PC-3 (cell line): ENCODE measurements at regions not wholly inside any gene's neighbourhood (a gene's known extent, or its start where the extent isn't known, plus 50 kb on each side); places are given as distances from the start of the nearest gene placed in this dataset.

ENCODE experiments used
- CTCF ChIP-seq: fragments of 300-600 bp; sonication (generic); conservative IDR thresholded peaks from 2 replicates; pipeline ENCODE4 v1.5.1; 2017; ENCODE audit warnings: antibody characterized with exemption, low read depth, mild to moderate bottlenecking, low read length
- EZH2 ChIP-seq: fragments of 300-600 bp; sonication (generic); IDR thresholded peaks from one replicate; pipeline ENCODE4 v1.6.1; 2017; ENCODE audit warnings: antibody characterized with exemption, mild to moderate bottlenecking, low read length; ENCODE audit not compliant: unreplicated experiment
- EZH2phosphoT487 ChIP-seq: fragments of 300-600 bp; sonication (generic); IDR thresholded peaks from 2 replicates; pipeline ENCODE4 v1.6.1; 2018; ENCODE audit warnings: mild to moderate bottlenecking, antibody characterized with exemption, low read length, borderline replicate concordance

GRCh38 chr3:102614021-102614569 lies 179.3 kb downstream of the ZPLD1 start:
- TF ChIP-seq CTCF, result no peak
- no peak for TF ChIP-seq EZH2
- no peak for TF ChIP-seq EZH2phosphoT487
